ENCODE measurements at regions not wholly inside any gene's neighbourhood (a gene's known extent, or its start where the extent isn't known, plus 50 kb on each side); places are given as distances from the start of the nearest gene placed in this dataset.

DNA sequence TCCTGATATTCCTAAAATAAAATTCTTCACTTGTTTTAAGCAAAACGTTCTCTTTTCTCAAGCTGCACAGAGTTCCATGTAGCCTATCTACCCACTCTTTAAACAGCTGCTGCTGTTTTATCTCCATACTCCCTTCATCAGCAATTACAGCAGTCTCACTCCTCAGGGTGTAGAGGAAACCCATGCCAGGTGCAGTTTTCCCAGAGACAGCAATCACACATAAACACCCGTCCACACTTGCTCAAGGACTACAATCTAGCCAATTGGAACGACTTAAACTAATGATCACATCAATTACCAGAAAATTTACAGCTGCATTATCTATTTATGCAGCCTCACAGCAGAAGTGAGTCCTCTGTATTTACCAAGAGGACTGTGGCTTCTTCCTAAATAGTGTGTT is 141.7 kb downstream of the HTR1A start:
- no peak overlapping the region for H3K56ac ChIP-seq (replicated peaks; ENCODE audit: insufficient read length, low read depth, low read length)
- H2BK5ac ChIP-seq (ENCODE audit: low read depth, low read length): no peak overlapping the region
- H3K27ac ChIP-seq (ENCODE audit: low read depth, low read length): no peak overlapping the region
- ChIA-PET CTCF (ENCODE audit: partially characterized antibody) (no interaction called here), POLR2A (ENCODE audit: partially characterized antibody) (no interaction called here)
- H4K20me1 ChIP-seq (replicated peaks in 1 of 2; ENCODE audit: control insufficient read depth in 1 of 2, insufficient read depth in 2 of 2, low read length in 2 of 2): no peaks in the 10 kb centered on the region
- no peak overlapping the region for H2BK15ac ChIP-seq (ENCODE audit: low read length)
- H2AFZ ChIP-seq (ENCODE audit: low read length): no peak overlapping the region
- H2BK20ac ChIP-seq (ENCODE audit: low read length): no peak overlapping the region
- no peak overlapping the region for H3K18ac ChIP-seq (ENCODE audit: extremely low read depth, low read length)
- no peak overlapping the region for H2AK5ac ChIP-seq (ENCODE audit: low read depth, low read length)
- no peak overlapping the region for H3K4me2 ChIP-seq (ENCODE audit: insufficient read depth in 1 of 2, low read depth in 2 of 2, low read length in 2 of 2)
- H3K4me3 ChIP-seq (ENCODE audit: extremely low read depth in 1 of 4, insufficient read depth in 2 of 4, low read depth in 3 of 4, low read length in 4 of 4): no peak overlapping the region
- no peaks in the 10 kb centered on the region for H3K4me1 ChIP-seq (replicated peaks in 1 of 4; ENCODE audit: control insufficient read depth in 3 of 4, insufficient read depth in 4 of 4, low read length in 3 of 4)
- H4K8ac ChIP-seq (ENCODE audit: extremely low read depth, insufficient read depth, low read length): no peak overlapping the region
- no peak overlapping the region for H3K23ac ChIP-seq (ENCODE audit: insufficient read length)
- H4K5ac ChIP-seq (ENCODE audit: insufficient read length, low read depth, low read length): no peak overlapping the region
- no peaks in the 10 kb centered on the region for H3K79me2 ChIP-seq (ENCODE audit: control insufficient read depth in 1 of 2, insufficient read depth in 2 of 2, low read length in 2 of 2)
- no peak overlapping the region for H3K9ac ChIP-seq (replicated peaks in 1 of 4; ENCODE audit: extremely low read depth in 1 of 4, low read depth in 3 of 4, low read length in 3 of 4)
- H2BK120ac ChIP-seq (replicated peaks; ENCODE audit: low read depth, low read length): no peak overlapping the region
- 93% methylated on average over 3 of the region's 3 CpGs; no CpG with 5 or more reads in 1 of the 2 experiments for WGBS, 2 experiments (ENCODE audit: extremely low coverage in 1 of 2, insufficient coverage in 1 of 2, insufficient read length in 1 of 2, insufficient replicate concordance in 2 of 2, low coverage in 1 of 2, low lambda C conversion rate in 2 of 2, missing lambda C conversion rate in 1 of 2)
- no peak overlapping the region for H4K91ac ChIP-seq (replicated peaks; ENCODE audit: insufficient read length, low read length)
- no peaks in the 10 kb centered on the region for H3K23me2 ChIP-seq (ENCODE audit: low read depth, low read length)
- no peak overlapping the region for H3K14ac ChIP-seq (ENCODE audit: insufficient read length)
- no peak overlapping the region for H2BK12ac ChIP-seq (ENCODE audit: low read depth, low read length)
- DNase-seq (ENCODE audit: low read depth in 1 of 2, low spot score in 2 of 2): no peak
- no peak for FAIRE-seq
- no peak overlapping the region for H3K4ac ChIP-seq (replicated peaks; ENCODE audit: insufficient read length, low read depth, low read length)
- H3K9me3 ChIP-seq (ENCODE audit: insufficient read depth in 2 of 2, low read depth in 1 of 2, low read length in 1 of 2): peaks cover 4 to 6% of the 10 kb centered on the region in 2 experiments; a peak in 3 of 4 replicates
- no peaks in the 10 kb centered on the region; a peak in 1 of 8 replicates for H3K36me3 ChIP-seq (ENCODE audit: control insufficient read depth in 2 of 4, insufficient read depth in 4 of 4, low read length in 3 of 4)
- no peaks in the 10 kb centered on the region for H3K27me3 ChIP-seq (replicated peaks in 1 of 4; ENCODE audit: control insufficient read depth in 3 of 4, extremely low read depth in 1 of 4, insufficient read depth in 3 of 4, low read length in 3 of 4)
- no peaks in the 10 kb centered on the region for H3K79me1 ChIP-seq (ENCODE audit: low read depth, low read length)
- no peak for TF ChIP-seq SAP30 (IDR thresholded peaks at IDR 0.05; ENCODE audit: insufficient read depth, insufficient replicate concordance, low read length)
- no peak for TF ChIP-seq RFX5 (IDR thresholded peaks at IDR 0.05; ENCODE audit: borderline replicate concordance, low read depth, low read length)
- TF ChIP-seq CTBP2 (IDR thresholded peaks at IDR 0.05; ENCODE audit: borderline replicate concordance, insufficient read depth, insufficient read length, low read length): no peak
- TF ChIP-seq, protein P1, sequence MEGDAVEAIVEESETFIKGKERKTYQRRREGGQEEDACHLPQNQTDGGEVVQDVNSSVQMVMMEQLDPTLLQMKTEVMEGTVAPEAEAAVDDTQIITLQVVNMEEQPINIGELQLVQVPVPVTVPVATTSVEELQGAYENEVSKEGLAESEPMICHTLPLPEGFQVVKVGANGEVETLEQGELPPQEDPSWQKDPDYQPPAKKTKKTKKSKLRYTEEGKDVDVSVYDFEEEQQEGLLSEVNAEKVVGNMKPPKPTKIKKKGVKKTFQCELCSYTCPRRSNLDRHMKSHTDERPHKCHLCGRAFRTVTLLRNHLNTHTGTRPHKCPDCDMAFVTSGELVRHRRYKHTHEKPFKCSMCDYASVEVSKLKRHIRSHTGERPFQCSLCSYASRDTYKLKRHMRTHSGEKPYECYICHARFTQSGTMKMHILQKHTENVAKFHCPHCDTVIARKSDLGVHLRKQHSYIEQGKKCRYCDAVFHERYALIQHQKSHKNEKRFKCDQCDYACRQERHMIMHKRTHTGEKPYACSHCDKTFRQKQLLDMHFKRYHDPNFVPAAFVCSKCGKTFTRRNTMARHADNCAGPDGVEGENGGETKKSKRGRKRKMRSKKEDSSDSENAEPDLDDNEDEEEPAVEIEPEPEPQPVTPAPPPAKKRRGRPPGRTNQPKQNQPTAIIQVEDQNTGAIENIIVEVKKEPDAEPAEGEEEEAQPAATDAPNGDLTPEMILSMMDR (IDR thresholded peaks at IDR 0.05; ENCODE audit: control extremely low read depth in 1 of 3, insufficient read depth in 1 of 3, low read depth in 1 of 3, low read length in 3 of 3): no peak
- TF ChIP-seq, protein P2, sequence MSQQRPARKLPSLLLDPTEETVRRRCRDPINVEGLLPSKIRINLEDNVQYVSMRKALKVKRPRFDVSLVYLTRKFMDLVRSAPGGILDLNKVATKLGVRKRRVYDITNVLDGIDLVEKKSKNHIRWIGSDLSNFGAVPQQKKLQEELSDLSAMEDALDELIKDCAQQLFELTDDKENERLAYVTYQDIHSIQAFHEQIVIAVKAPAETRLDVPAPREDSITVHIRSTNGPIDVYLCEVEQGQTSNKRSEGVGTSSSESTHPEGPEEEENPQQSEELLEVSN (IDR thresholded peaks at IDR 0.05): no peak
- TF ChIP-seq, protein P3, sequence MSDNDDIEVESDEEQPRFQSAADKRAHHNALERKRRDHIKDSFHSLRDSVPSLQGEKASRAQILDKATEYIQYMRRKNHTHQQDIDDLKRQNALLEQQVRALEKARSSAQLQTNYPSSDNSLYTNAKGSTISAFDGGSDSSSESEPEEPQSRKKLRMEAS (IDR thresholded peaks at IDR 0.05): no peak
- TF ChIP-seq SIX5 (IDR thresholded peaks at IDR 0.05; ENCODE audit: low read depth, low read length): no peak
- no peak for TF ChIP-seq HDAC2 (IDR thresholded peaks at IDR 0.05; ENCODE audit: borderline replicate concordance in 1 of 2, low read depth in 2 of 2, low read length in 2 of 2)
- TF ChIP-seq SP4 (IDR thresholded peaks at IDR 0.05; ENCODE audit: low read length): no peak
- TF ChIP-seq SIN3A (conservative IDR thresholded peaks at IDR 0.05 in 1 of 2, IDR thresholded peaks at IDR 0.05 in 1 of 2; ENCODE audit: low read depth in 1 of 2, low read length in 2 of 2): no peak
- no peak for TF ChIP-seq CHD2 (IDR thresholded peaks at IDR 0.05; ENCODE audit: low read length)

Measured in H1 (cell line).